ENCODE measurements at regions not wholly inside any gene's neighbourhood (a gene's known extent, or its start where the extent isn't known, plus 50 kb on each side); places are given as distances from the start of the nearest gene placed in this dataset.

DNA sequence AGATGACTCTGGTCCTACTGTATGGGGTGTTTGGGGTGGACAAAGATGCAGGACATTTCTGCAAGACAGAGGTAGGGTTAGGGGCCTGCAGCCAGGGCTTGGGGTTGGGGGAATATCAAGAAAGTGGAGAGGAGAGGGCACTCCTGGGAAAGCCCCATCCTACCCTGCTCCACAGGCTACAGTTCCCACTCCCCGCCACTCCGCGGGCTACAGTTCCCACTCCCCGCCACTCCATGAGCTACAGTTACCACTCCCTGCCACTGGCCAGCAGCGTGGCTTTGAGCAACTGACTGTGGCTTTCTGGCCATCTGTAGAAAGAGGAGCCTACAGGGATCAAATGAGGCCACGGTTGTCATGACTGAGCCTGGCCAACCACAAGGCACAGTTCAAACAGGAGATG lies 93.8 kb upstream of the GRIK3 start:
- Mint-ChIP-seq H3K9me3 (no peaks in the 10 kb centered on the region), H3K27ac (no peak overlapping the region), H3K4me3 (no peak overlapping the region), H3K4me1 (no peaks in the 10 kb centered on the region), H3K27me3 (ENCODE audit: low read depth) (peaks cover 68% of the 10 kb centered on the region), H3K36me3 (no peaks in the 10 kb centered on the region)
- TF ChIP-seq, protein P1, sequence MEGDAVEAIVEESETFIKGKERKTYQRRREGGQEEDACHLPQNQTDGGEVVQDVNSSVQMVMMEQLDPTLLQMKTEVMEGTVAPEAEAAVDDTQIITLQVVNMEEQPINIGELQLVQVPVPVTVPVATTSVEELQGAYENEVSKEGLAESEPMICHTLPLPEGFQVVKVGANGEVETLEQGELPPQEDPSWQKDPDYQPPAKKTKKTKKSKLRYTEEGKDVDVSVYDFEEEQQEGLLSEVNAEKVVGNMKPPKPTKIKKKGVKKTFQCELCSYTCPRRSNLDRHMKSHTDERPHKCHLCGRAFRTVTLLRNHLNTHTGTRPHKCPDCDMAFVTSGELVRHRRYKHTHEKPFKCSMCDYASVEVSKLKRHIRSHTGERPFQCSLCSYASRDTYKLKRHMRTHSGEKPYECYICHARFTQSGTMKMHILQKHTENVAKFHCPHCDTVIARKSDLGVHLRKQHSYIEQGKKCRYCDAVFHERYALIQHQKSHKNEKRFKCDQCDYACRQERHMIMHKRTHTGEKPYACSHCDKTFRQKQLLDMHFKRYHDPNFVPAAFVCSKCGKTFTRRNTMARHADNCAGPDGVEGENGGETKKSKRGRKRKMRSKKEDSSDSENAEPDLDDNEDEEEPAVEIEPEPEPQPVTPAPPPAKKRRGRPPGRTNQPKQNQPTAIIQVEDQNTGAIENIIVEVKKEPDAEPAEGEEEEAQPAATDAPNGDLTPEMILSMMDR (IDR thresholded peaks at IDR 0.05; ENCODE audit: unreplicated experiment): no peak
- no peak for DNase-seq (ENCODE audit: low spot score in 2 of 2, unreplicated experiment in 2 of 2)

- H3K27me3 Mint-ChIP-seq (ENCODE audit: low read depth): peaks cover 82% of the 10 kb centered on the region
- H3K36me3 Mint-ChIP-seq: no peaks in the 10 kb centered on the region
- no peaks in the 10 kb centered on the region for H3K9me3 Mint-ChIP-seq
- no peak overlapping the region for H3K4me3 Mint-ChIP-seq
- TF ChIP-seq, protein P1 (IDR thresholded peaks at IDR 0.05; ENCODE audit: unreplicated experiment): no peak
- no peak for DNase-seq (ENCODE audit: low spot score in 2 of 2, unreplicated experiment in 2 of 2)
- H3K4me1 Mint-ChIP-seq: no peaks in the 10 kb centered on the region
- H3K27ac Mint-ChIP-seq: no peak overlapping the region
Measured at GRCh38 chr1:37130221-37130948, 96.1 kb upstream of the GRIK3 start.

- H3K4me1 Mint-ChIP-seq: no peaks in the 10 kb centered on the region
- H3K4me3 Mint-ChIP-seq: no peak overlapping the region
- H3K27me3 Mint-ChIP-seq (ENCODE audit: low read depth): peaks cover 78% of the 10 kb centered on the region
- no peak for DNase-seq (ENCODE audit: low spot score in 2 of 2, unreplicated experiment in 2 of 2)
- H3K36me3 Mint-ChIP-seq: no peaks in the 10 kb centered on the region
- no peaks in the 10 kb centered on the region for H3K9me3 Mint-ChIP-seq
- H3K27ac Mint-ChIP-seq: no peak overlapping the region
- TF ChIP-seq, protein P1 (IDR thresholded peaks at IDR 0.05; ENCODE audit: unreplicated experiment): no peak
Measured at GRCh38 chr1:37131281-37131680, 97.0 kb upstream of the GRIK3 start.

DNA sequence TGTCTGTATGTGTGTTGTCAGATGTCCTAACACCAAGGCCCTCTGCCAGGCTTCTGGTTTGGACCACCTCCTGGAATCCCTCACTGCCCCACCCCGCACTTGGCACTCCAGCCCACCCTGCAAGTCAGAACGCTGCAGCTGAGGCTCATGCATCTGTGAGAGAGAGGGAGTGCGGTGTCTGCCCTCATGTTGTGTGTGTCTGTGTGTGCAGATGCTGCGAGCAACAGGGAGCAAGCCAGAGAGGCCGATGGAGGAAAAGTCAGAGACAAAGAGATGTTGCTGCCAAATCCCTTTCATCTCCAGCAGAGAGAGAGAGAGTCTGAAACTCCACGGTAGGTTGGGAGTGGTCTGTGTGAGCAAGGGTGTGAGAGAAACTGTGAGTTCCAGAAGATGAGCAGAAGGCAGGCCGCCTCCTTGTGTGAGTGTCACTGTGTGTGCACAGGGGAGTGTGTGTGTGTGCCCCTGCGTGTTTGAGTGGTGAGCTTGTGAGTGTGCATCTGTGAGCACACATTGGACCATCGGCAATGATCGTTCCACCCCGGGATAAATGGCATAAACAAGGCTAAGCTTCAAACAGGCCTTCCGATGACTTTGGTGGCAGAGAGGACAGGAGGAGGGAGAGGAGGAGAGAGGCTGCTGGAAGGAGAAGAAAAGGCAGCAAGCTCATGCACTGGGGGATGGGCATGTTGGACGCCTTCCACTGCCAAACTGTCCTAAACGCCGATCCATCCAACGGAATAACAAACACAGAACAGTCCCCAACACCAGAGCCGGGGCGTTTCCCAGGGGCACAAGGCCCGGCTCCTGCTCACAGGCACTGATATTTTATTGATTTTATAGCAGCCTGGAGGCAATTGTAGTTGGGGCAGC lies 99.2 kb upstream of the GRIK3 start:
- H3K9me3 Mint-ChIP-seq: no peaks in the 10 kb centered on the region

DNA sequence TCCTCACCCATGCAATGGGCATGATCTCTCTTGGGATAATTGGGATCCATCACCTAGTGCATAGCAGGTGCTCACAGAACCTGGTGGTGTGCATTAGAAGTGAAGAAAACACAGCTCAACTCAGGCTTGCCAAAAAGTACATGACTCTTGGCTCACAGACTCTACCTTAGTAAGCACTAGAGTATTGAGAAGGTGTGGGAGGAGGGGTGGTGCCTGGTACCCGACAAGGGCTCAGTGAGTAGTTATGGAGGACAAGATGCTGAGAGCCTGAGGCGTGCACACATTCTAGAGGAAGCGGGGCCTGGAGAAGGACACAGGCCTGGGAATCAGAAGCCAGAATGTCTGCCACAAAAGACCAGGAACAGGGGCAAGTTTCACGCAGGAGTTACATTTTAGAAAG lies 100.3 kb upstream of the GRIK3 start:
- DNase-seq (ENCODE audit: low spot score in 2 of 2, unreplicated experiment in 2 of 2): no peak
- TF ChIP-seq, protein P1 (IDR thresholded peaks at IDR 0.05; ENCODE audit: unreplicated experiment): no peak
- Mint-ChIP-seq H3K9me3 (no peaks in the 10 kb centered on the region), H3K4me1 (no peaks in the 10 kb centered on the region), H3K4me3 (no peak overlapping the region), H3K27me3 (ENCODE audit: low read depth) (peaks cover 61% of the 10 kb centered on the region), H3K36me3 (no peaks in the 10 kb centered on the region), H3K27ac (no peak overlapping the region)

More for the DNA sequence above, 99.2 kb upstream of the GRIK3 start:
- Mint-ChIP-seq H3K27me3 (ENCODE audit: low read depth) (peaks cover 65% of the 10 kb centered on the region), H3K4me1 (no peaks in the 10 kb centered on the region), H3K27ac (no peak overlapping the region), H3K36me3 (no peaks in the 10 kb centered on the region), H3K4me3 (no peak overlapping the region)
- no peak for DNase-seq (ENCODE audit: low spot score in 2 of 2, unreplicated experiment in 2 of 2)
- TF ChIP-seq, protein P1 (IDR thresholded peaks at IDR 0.05; ENCODE audit: unreplicated experiment): no peak
